Keratinocyte (primary cell): ENCODE measurements at regions not wholly inside any gene's neighbourhood (a gene's known extent, or its start where the extent isn't known, plus 50 kb on each side); places are given as distances from the start of the nearest gene placed in this dataset.

Experiments used
- DNase-seq: peaks from one replicate; pipeline ENCODE4 v3.0.0-alpha.2; 2011; ENCODE audit warnings: low read depth, missing footprints, low spot score
- FAIRE-seq: peaks from 2 replicates; lab custom pipeline; 2011; peaks lifted over from hg19 to GRCh38; lab: Jason Lieb, UNC
- H2AFZ ChIP-seq: 2 replicates; pipeline ENCODE4 v1.6.0; 2012; ENCODE audit warnings: low read length, control low read depth, inconsistent platforms; ENCODE audit not compliant: control insufficient read depth
- H3K27ac ChIP-seq: 2 replicates; pipeline ENCODE4 v1.5.1; 2011; ENCODE audit warnings: low read length; ENCODE audit not compliant: control insufficient read depth, insufficient read depth
- H3K27me3 ChIP-seq: 3 replicates; pipeline ENCODE4 v1.6.0; 2011; ENCODE audit warnings: low read length; ENCODE audit not compliant: control insufficient read depth, insufficient read depth; ENCODE audit errors: extremely low read depth
- H3K36me3 ChIP-seq, 2 experiments: 2 replicates in 1 of 2; 3 replicates in 1 of 2; pipeline ENCODE4 v1.5.1; 2011; ENCODE audit warnings: low read length in 2 of 2, mild to moderate bottlenecking in 1 of 2; ENCODE audit not compliant: control insufficient read depth in 2 of 2, insufficient read depth in 2 of 2; ENCODE audit errors: extremely low read depth in 1 of 2
- H3K4me1 ChIP-seq: 3 replicates; pipeline ENCODE4 v1.5.1; 2011; ENCODE audit warnings: low read length; ENCODE audit not compliant: control insufficient read depth, insufficient read depth; ENCODE audit errors: extremely low read depth
- H3K4me2 ChIP-seq: 3 replicates; pipeline ENCODE4 v1.6.0; 2011; ENCODE audit warnings: low read depth, low read length; ENCODE audit not compliant: control insufficient read depth, insufficient read depth; ENCODE audit errors: extremely low read depth
- H3K4me3 ChIP-seq, 3 experiments: fragments of 200-600 bp in 1 of 3; sonication (generic) in 1 of 3; 2 replicates in 2 of 3; 3 replicates in 1 of 3; pipeline ENCODE4 v1.5.1; 2011 to 2016; ENCODE audit warnings: low read length in 3 of 3, mild to moderate bottlenecking in 3 of 3, control low read depth in 2 of 3, inconsistent platforms in 1 of 3, low read depth in 1 of 3, mixed read lengths in 1 of 3, mixed run types in 1 of 3, moderate library complexity in 1 of 3; ENCODE audit not compliant: control insufficient read depth in 2 of 3, insufficient read depth in 2 of 3; ENCODE audit errors: extremely low read depth in 1 of 3
- H3K79me2 ChIP-seq: 2 replicates; pipeline ENCODE4 v1.6.0; 2012; ENCODE audit warnings: low read length; ENCODE audit not compliant: control insufficient read depth, insufficient read depth
- H3K9ac ChIP-seq: 3 replicates; pipeline ENCODE4 v1.6.0; 2011; ENCODE audit warnings: low read length; ENCODE audit not compliant: control insufficient read depth, insufficient read depth; ENCODE audit errors: extremely low read depth
- H3K9me1 ChIP-seq: 3 replicates; pipeline ENCODE4 v1.6.0; 2011; ENCODE audit warnings: low read length; ENCODE audit not compliant: control insufficient read depth, insufficient read depth; ENCODE audit errors: extremely low read depth
- H3K9me3 ChIP-seq: 2 replicates; pipeline ENCODE4 v1.5.1; 2012; ENCODE audit warnings: low read depth, low read length; ENCODE audit not compliant: control insufficient read depth
- H4K20me1 ChIP-seq: 3 replicates; pipeline ENCODE4 v1.6.0; 2011; ENCODE audit warnings: low read length; ENCODE audit not compliant: control insufficient read depth, insufficient read depth; ENCODE audit errors: extremely low read depth
- EZH2 ChIP-seq: IDR thresholded peaks from one replicate; pipeline ENCODE4 v1.6.1; 2012; ENCODE audit warnings: inconsistent platforms, mild to moderate bottlenecking, low read length, moderate library complexity
- dilution Hi-C: fragments of 300-500 bp; cut with MboI; formaldehyde crosslinking; loops from one replicate; pipeline ENCODE4 v1.7.0; 2020; ENCODE audit warnings: low sequenced_read_pairs; ENCODE audit not compliant: extremely low pct_ligation_motif_present
- TF ChIP-seq, protein P1 (sequence below), 3 experiments: IDR thresholded peaks in 1 of 3; conservative IDR thresholded peaks in 1 of 3; optimal IDR thresholded peaks in 1 of 3; 2 replicates in 2 of 3; 3 replicates in 1 of 3; pipeline versions ENCODE3 to v1.5.1; 2011; ENCODE audit warnings: low read length in 3 of 3, mild to moderate bottlenecking in 3 of 3, moderate library complexity in 2 of 3, control low read depth in 1 of 3, inconsistent platforms in 1 of 3; ENCODE audit not compliant: insufficient read depth in 2 of 3; ENCODE audit errors: extremely low read depth in 1 of 3

DNA sequence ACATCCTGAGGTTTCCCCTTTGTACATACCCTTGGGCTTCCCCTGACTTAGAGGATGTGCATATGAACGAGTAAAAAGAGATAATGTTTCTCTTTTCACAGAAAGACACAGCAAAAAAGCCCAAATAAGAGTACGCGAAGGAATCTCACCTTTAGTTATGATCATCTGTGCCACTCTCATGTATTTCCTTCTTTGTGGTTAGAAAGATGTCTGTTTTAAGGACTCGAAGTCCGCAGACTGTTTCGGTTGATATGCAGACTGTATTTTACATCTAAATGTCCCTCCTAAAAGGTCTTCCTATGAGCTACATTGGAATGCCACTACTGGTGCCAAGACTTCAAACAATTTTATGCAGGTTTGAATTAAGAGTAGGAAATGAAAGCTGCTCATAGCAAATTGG lies 102.3 kb upstream of the GOT2 start:
- TF ChIP-seq EZH2, result no peak
- TF ChIP-seq, protein P1, sequence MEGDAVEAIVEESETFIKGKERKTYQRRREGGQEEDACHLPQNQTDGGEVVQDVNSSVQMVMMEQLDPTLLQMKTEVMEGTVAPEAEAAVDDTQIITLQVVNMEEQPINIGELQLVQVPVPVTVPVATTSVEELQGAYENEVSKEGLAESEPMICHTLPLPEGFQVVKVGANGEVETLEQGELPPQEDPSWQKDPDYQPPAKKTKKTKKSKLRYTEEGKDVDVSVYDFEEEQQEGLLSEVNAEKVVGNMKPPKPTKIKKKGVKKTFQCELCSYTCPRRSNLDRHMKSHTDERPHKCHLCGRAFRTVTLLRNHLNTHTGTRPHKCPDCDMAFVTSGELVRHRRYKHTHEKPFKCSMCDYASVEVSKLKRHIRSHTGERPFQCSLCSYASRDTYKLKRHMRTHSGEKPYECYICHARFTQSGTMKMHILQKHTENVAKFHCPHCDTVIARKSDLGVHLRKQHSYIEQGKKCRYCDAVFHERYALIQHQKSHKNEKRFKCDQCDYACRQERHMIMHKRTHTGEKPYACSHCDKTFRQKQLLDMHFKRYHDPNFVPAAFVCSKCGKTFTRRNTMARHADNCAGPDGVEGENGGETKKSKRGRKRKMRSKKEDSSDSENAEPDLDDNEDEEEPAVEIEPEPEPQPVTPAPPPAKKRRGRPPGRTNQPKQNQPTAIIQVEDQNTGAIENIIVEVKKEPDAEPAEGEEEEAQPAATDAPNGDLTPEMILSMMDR (optimal IDR thresholded peaks at IDR 0.05 in 1 of 3, IDR thresholded peaks at IDR 0.05 in 1 of 3, conservative IDR thresholded peaks at IDR 0.05 in 1 of 3; ENCODE audit: extremely low read depth in 1 of 3, insufficient read depth in 2 of 3, low read length in 3 of 3), result no peak
- H3K9ac ChIP-seq, result no peak overlapping the region
- no peak overlapping the region for H3K4me3 ChIP-seq
- no peaks in the 10 kb centered on the region for H3K4me1 ChIP-seq
- no peaks in the 10 kb centered on the region for H3K9me1 ChIP-seq
- H3K36me3 ChIP-seq, result no peaks in the 10 kb centered on the region
- no peaks in the 10 kb centered on the region for H4K20me1 ChIP-seq
- H3K27ac ChIP-seq, result no peak overlapping the region
- H2AFZ ChIP-seq, result no peak overlapping the region
- no peaks in the 10 kb centered on the region for H3K79me2 ChIP-seq
- FAIRE-seq (no peak), DNase-seq (no peak)
- no peaks in the 10 kb centered on the region for H3K9me3 ChIP-seq
- no peaks in the 10 kb centered on the region for H3K27me3 ChIP-seq
- no peak overlapping the region for H3K4me2 ChIP-seq
- dilution Hi-C loops, result no loop called here

DNA sequence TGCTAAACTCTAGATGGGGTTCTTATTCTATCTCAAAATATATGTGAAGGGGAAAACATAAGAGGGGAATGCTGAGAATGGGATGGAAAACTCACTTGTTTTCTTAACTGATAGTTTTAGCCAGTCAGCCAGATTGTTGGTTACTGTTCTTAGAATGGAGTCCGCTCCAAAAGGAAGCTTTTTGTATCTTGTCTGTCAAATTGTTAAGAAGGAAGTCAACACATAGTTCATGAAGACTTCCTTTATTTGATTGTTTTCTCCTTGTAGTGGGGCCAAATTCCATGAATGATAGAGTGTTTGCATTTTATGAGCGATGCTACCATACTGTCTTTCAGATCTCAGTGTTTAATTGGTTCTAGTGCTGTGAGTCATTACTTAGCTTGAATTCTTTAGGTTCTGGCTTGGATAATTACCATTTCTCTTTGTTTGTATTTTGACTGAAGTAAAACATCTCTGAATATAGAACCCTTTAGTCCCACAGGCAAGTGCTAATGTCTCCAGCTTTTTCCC lies 98.3 kb upstream of the GOT2 start:
- H3K4me3 ChIP-seq, result no peak overlapping the region
- no peaks in the 10 kb centered on the region for H3K27me3 ChIP-seq
- H3K9ac ChIP-seq, result no peak overlapping the region
- no peaks in the 10 kb centered on the region for H3K4me1 ChIP-seq
- no peak overlapping the region for H3K27ac ChIP-seq
- no peak overlapping the region for H3K4me2 ChIP-seq
- H2AFZ ChIP-seq, result no peak overlapping the region
- TF ChIP-seq EZH2, result no peak
- TF ChIP-seq, protein P1 (optimal IDR thresholded peaks at IDR 0.05 in 1 of 3, IDR thresholded peaks at IDR 0.05 in 1 of 3, conservative IDR thresholded peaks at IDR 0.05 in 1 of 3; ENCODE audit: extremely low read depth in 1 of 3, insufficient read depth in 2 of 3, low read length in 3 of 3), result no peak
- no peaks in the 10 kb centered on the region for H3K9me1 ChIP-seq
- no peaks in the 10 kb centered on the region for H3K36me3 ChIP-seq
- DNase-seq (no peak), FAIRE-seq (no peak)
- no peaks in the 10 kb centered on the region for H3K79me2 ChIP-seq
- no peaks in the 10 kb centered on the region for H3K9me3 ChIP-seq
- dilution Hi-C loops, result no loop called here
- H4K20me1 ChIP-seq, result no peaks in the 10 kb centered on the region
